GM18858 (cell line): ENCODE measurements at regions not wholly inside any gene's neighbourhood (a gene's known extent, or its start where the extent isn't known, plus 50 kb on each side); places are given as distances from the start of the nearest gene placed in this dataset.

ENCODE experiments used
- ATAC-seq: cut with Tn5 transposase; IDR thresholded peaks from one replicate; pipeline ENCODE4 v1.9.1; 2021; ENCODE audit not compliant: unreplicated experiment

DNA sequence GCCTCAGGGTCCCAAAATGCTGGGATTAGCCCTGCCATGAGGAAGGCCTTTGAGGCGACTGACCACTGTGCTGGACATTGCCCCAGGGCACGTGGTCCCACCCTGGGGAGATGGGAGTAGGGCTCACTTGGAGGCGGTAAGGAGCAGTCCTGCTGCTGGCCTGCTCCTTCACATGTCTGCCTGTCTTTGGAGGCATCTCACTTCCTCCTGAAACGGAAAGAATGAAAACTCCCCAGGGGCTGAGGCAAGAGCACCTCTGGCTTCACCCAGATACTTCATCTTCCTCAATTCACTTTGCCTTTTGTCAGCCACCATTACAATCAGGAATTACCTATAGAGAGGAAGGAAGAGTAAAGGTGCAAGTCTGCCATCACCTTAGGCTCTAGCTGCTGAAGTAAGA lies 59.9 kb upstream of the GATA6 start:
- ATAC-seq: no peak

DNA sequence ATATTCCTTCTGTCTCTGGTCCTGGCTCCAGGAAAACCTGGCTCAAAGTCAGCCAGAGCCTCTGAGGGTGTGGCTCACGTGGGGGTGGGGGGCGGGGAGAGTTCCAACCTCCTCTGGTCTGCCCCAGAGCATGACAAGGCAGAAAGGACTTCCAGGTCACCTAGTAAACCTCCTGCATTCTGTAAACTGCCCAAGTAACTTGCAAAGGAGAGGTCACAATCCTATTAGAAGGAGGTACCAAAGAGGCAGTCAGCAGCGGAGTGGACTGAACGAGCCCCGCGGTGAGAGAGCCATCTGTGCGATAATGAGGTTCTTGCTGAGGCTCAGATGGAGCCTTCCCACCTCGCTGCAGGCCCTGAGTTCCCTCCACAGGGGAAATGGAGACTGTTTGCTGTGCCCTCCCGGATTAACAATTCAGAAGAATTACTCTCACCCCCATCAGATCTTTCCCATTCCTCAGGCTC lies 58.9 kb upstream of the GATA6 start:
- ATAC-seq: no peak

DNA sequence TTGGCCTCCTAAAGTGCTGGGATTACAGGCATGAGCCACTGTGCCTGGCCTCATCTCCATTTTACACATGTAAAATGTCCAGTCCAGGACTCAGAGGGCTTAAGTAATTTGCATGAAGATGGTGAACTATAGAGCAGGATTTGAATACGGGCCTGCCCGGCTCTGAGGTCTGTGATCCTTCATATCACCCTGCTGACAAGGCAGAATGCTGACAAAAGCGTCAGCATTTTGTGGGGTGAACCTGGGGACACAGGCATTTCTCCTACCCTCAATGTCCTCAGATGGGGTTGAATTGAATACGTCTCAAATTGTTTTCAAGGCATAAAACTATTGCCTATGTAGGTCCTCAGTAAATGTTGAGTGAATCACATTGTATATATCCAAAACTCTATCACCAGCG lies 57.2 kb upstream of the GATA6 start:
- ATAC-seq: no peak

DNA sequence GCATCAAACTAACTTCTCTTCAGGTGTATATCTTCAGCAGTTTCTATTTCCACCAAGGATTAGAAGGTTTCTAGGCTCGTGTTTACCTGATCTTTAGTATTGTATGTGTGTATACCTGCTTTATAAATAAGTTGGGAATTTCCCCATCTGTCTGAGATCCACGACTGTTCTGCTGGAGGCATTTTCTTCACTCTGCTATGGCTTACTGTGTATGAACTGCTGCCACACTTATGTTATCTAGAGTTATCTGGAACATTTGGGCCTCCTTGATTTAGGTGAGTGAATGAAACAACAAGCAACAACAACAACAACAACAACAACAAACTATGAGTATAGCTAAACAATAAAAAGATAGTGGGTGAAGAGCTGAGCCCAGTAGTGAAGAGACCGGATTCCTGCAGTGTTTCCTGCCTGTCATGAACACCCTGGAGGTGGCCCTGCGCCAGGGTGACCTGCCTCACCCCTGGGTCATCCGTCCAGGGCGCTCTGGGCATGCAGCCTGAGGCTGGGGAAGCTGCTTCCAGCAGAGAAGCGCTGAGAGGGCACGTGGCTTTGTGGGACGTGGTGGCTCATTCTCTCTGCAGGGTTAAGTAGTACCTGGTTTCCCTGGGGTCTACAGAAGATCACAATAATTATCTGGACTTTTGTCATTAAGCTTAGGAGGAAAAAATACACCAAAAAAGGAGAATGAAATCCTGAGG lies 56.1 kb upstream of the GATA6 start:
- no peak for ATAC-seq

DNA sequence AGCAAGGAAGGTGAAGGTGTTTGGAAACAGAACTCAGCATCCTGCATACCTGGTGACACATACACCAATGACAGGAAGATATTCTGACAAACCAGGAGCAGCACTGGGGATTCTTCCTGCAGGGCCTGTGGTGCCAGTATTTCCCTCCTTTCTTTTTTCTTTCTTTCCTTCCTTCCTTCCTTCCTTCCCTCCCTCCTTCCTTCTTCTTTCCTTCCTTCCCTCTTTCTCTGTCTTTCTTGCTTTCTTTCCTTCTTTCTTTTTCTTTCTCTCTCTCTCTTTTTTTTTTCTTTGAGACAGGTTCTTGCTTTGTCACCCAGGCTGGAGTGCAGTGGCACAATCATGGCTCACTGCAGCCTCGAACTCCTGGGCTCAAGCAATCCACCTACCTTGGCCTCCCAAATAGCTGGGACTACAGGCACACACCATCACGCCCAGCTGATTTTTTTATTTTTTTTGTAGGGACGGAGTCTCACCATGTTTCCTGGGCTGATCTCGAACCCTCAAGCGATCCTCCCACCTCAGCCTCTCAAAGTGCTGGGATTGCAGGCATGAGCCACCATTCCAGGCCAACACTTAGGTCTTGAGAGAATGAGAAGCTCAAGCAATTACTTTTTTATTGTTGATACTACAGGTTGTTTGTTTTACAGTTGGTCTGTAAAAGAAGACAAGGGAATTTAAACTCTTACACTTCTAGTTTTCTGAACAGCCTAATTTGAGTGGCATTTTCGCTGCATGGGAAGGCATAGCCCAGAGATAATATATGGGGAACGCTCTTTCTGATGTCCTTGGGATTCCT lies 54.7 kb upstream of the GATA6 start:
- no peak for ATAC-seq

DNA sequence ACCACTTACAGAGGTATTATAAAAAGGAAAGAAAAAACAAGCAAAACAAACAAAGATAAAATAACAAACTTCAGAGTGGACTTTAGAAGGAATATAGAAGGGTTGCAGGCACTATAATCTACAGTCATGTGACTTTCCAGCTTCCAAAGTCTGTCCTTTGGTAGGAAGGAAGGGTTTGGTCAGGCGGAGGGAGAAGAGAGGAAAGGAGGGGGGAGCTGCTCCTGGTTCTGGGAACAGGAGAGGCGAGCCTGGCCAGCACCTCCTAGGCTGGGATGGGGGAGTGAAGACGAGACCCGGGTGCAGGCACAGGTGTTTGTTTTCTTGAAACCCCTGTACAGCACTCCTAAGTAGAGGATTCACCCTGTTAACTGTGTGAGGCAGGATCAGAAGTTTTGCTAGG lies 53.8 kb upstream of the GATA6 start:
- ATAC-seq: no peak
